ENCODE measurements at regions not wholly inside any gene's neighbourhood (a gene's known extent, or its start where the extent isn't known, plus 50 kb on each side); places are given as distances from the start of the nearest gene placed in this dataset.

GRCh38 chr3:168598250-168598649 lies 502.5 kb upstream of the GOLIM4 start:
- TF ChIP-seq SMC3 (conservative IDR thresholded peaks at IDR 0.05; ENCODE audit: poor library complexity) (no peak), CTCF (IDR thresholded peaks at IDR 0.05; ENCODE audit: poor library complexity, severe bottlenecking) (no peak), REST (IDR thresholded peaks at IDR 0.05; ENCODE audit: borderline replicate concordance) (no peak), EZH2 (IDR thresholded peaks at IDR 0.05; ENCODE audit: borderline replicate concordance, insufficient read depth, low read length, poor library complexity, severe bottlenecking) (no peak), TAF1 (IDR thresholded peaks at IDR 0.05; ENCODE audit: low read depth) (no peak), MXI1 (conservative IDR thresholded peaks at IDR 0.05; ENCODE audit: poor library complexity, severe bottlenecking) (no peak), POLR2AphosphoS5 (IDR thresholded peaks at IDR 0.05) (no peak), RAD21 (conservative IDR thresholded peaks at IDR 0.05) (no peak)
